HG03521 (cell line): ENCODE measurements at regions not wholly inside any gene's neighbourhood (a gene's known extent, or its start where the extent isn't known, plus 50 kb on each side); places are given as distances from the start of the nearest gene placed in this dataset.

Experiments used
- ATAC-seq: cut with Tn5 transposase; IDR thresholded peaks from one replicate; pipeline ENCODE4 v1.9.1; 2021; ENCODE audit warnings: mild to moderate bottlenecking, moderate library complexity; ENCODE audit not compliant: unreplicated experiment

GRCh38 chr12:47025349-47025748 lies 54.1 kb upstream of the PCED1B start:
- no peak for ATAC-seq

- ATAC-seq: no peak
Observed at GRCh38 chr12:47025798-47026197, 53.6 kb upstream of the PCED1B start.

- ATAC-seq: no peak
Observed at GRCh38 chr12:47026291-47026690, 53.1 kb upstream of the PCED1B start.
